Activated CD4-positive, alpha-beta T cell treated with anti-CD3 and anti-CD28 coated beads, Interleukin-2, Interleukin-6, amounts not matched to agents 100 ng/mL and 50 ng/mL, durations not matched to agents 16 hours and 8 hours (primary cell): ENCODE measurements at regions not wholly inside any gene's neighbourhood (a gene's known extent, or its start where the extent isn't known, plus 50 kb on each side); places are given as distances from the start of the nearest gene placed in this dataset.
"Not testable (repeated sequence)": the region's sequence is repeated elsewhere in the genome, so short reads cannot be mapped to it uniquely, and the experiment has no call there.

Experiments
- DNase-seq: peaks from one replicate; pipeline ENCODE4 v3.0.0-alpha.2; 2020

DNA sequence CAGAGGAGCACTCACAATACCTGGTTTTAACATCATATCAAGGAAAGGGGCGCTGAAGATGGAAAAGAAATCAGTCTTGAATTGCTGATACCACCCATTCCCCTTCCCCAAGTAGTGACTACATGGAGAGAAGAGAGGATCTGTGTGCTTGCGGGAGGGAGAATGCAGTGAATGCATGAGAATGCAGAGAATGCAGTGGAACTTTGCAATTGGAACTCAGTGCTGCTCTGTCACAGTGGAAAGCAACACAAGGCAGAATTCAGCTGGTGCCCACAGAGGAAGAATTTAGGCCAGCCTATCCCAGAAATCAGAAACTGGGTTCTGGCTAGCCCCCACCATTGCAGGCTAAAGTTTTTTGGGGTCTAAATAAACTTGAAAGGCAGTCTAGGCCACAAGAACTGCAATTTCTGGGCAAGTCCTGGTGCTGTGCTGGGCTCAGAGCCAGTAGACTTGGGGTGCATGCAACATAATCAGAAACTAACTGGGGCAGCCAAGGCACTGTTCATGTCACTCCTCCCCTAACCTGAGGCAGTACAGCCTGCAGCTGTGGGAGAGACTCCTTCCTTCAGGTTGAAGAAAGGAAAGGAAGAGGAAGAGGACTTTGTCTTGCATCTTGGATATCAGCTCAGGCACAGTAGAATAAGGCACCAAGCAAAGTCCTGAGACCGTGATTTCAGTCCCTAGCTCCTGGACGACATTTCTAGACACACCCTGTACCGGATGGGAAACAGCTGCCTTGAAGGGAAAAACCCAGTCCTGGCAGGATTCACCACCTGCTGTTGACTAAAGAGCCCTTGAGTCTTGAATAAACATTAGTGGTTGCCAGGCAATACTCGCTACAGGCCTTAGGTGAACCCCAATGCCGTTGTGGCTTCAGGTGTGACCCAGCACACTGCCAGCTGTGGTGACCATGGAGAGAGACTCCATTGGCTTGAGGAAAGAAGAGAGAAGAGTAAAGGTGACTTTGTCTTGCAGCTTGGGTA, 329.3 kb downstream of the TBL1XR1 start:
- DNase-seq: no peak

DNA sequence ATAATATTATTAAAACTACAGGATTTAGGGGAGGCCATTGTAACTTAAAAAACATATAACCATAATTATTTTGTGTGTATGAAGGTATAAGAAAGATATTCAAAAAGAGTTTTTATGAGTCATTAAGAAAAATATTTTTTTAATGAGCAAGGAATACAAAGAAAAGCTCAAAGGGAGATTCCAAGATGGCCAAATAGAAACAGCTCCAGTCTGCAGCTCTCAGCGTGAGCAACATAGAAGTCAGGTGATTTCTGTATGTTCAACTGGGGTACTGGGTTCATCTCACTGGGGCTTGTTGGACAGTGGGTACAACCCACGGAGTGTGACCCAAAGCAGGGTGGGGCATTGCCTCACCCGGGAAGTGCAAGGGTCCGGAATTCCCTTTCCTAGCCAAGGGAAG, 336.1 kb downstream of the TBL1XR1 start:
- DNase-seq: no peak

DNA sequence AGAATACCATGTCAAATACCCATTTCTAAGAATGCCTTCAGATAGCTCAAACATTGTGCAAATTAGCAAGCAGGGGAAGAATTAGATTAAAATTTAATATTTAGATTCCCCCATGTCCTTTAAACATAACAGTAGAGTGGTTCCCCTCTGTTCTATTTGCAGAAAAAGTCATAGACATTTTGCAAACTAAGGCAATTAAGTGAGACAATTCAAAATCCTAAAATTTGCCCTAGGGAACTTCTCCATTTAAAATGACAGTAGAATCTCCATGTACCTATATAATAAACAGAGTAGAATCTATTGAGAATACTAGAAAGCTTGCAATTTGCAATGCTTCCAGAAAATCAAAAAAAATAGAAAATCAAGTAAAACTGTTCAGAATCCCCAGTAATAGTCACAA, 340.6 kb downstream of the TBL1XR1 start:
- no peak for DNase-seq

DNA sequence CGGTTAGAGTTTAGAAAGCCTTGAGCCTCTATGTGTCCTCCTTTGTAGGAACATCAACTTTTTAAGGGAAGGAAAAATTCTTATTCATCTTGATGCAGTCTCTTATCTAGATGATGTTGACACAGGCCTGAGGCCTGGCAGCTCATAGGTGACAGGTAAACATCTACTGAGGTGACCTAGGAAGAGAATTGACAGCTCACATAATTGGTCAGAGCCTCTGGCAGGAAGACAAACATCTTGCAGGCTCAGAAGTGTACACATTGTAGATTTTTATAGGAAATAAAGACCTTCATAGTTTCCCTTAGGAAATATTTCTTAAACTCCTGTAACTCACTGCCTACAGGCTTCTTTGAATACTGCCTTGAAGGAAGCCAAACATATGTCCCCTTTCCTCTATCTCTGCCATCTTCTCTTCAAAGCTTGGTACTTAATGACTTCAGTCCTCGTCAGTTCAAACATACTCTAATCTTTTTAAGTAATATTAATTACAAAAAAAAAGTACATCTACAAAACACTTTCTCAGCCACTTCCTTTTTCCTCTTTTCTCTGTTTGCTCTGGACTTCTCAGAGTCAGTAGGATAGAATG, 341.3 kb downstream of the TBL1XR1 start:
- no peak for DNase-seq

DNA sequence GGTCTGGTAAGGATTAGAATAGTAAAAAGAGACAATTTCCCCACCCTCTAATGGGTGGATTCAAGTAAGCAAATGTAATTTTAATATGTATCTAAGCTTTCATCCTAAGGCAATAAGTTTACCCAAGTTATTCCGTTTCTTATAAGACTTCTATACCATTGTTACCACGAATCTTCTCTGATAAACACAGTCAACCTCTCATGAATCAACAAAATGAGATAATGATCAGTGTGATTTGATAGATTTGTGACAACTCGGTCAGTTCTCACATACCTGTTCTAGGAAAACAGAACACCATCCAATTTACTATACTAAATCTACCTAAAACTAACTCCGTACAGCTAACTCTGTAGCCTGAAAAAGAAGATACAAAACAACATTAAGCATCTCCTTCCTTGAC, 342.1 kb downstream of the TBL1XR1 start:
- DNase-seq: no peak

DNA sequence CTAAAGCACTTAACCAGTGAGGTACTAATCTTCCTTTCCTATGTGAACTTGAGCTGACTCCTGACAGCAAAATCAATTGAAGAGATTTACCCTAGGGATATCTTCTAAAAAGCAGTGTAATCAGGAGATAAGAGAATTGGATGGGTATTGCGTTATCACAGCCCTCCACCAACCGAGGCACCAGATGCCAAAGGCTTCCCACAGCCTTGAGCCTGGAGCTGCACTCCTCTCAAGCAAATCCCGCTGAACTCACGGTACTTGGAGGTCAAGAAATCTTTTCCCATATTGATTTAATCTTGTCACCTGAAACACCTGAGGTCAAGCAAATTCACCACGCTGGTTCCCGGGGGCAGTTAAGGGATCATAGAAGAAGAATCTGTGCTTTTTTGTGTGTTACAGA, 346.8 kb downstream of the TBL1XR1 start:
- no peak for DNase-seq

DNA sequence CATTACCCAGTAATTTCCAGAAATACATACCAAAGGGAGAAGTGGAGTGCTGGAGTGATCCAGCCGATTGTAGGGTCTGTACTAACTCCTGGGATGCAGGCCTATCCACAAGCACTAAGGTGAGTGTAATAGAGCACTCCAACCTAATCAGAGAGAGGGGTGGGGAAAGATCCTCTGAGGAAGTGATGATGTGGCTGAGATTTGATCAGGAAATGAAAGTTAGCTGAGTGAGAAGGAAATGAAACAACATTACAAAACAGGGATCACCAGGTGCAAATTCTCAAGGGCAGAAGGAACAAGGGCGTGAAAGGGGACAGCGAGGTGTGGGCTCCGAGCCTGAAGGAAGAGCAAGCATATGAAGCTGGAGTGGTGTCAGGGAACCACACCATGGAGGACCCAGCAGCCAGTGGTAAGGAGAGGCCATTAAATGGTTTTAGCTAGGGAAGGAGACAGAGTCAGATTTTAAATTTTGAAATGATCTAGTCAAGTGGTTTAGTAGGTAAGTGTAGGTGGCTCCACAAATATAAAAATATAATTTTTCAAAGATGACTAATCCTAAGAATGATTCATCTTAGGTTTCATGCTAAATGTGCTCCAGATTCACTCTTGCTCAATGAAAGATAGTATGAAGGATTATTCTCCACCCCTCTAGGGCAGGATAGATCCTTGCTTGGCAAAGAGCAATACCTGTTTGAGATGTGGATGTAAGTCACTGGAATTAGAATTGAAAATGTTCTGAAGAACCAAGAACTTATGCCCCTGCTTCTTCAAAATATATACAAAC, 348.7 kb downstream of the TBL1XR1 start:
- DNase-seq: no peak

DNA sequence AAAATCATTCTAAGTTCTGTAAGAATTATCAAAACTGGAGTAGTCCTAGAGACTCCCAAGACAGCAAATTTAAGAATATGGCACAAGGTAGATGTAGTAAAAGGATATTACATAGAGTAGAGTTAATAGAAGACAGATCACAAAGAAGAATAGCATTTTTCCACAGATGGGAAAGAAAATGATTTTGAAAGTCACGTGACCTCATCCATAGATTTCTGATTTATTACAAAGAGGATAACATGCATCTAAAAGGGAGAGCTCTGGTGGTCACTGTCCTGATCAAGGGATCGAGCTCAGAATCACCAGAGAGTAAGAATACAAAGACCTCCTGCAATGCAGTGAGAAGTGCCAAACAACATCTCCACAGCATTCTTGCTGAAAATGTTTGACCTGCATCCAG, 354.4 kb downstream of the TBL1XR1 start:
- DNase-seq: no peak

DNA sequence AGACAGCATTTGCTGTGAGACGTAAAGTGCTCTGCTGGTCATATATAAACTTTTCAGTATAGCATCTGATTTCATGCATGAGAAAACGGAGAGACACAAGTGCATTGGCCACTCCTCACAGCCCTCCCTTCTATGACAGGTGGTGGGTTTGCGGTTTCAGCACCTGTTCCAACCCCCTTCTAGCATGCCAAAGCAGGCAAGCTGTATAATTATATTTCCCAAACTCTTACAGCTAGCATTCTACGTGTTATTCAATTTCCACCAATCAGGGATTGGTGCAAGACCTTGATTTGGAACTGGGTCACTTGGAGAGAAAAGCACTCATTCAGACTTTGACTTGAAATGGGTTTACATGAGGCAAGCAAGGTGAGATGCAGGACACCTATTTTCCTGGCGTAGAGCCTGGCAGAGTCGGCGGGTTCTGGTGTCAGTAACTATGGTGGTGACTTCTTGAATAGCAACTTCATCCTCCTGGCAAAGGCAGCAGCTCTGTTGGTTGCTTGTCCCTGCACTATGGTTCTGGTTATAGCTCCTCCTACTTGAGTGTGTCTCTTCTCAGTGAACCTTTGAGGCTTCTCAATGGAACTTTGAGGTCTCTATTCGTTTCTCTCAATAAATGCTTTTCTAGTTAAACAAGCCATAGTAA, 356.5 kb downstream of the TBL1XR1 start:
- no peak for DNase-seq

DNA sequence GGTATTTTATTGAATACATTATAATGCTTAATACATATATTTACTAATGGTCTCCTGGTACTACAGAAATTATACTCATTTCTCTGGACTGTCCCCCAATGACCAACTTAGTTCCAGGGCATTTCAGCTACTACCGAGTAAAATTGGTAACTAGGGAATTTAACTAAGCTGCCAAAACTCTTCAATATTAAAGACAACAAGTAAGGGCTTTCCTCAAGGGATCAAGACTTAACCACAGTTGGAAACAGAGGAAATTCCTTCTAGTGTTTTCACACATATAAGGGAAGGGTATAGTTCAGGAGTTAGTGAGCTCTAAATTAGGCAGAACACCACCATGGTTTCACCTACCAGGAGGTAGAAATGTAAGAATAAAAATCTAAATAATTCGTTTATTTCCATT, 357.4 kb downstream of the TBL1XR1 start:
- no peak for DNase-seq

DNA sequence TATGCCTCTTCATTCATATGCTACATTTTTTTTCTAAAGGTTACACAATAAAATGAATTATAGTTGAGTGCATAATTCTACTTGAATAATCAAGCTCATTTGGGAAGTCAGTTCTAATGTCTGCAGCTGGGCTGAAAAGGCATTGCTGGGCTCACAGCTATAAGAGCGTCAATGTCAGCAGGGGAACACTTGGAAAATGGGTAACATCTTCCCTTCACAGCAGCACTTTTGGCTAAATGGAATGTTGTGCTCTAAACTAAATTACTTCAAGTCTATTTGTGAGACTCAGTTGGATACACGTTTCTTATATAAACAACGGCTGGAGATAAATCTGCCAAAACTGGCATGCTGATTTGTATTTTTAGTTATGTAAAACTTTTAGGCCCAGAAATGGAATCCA, 357.8 kb downstream of the TBL1XR1 start:
- DNase-seq: no peak

DNA sequence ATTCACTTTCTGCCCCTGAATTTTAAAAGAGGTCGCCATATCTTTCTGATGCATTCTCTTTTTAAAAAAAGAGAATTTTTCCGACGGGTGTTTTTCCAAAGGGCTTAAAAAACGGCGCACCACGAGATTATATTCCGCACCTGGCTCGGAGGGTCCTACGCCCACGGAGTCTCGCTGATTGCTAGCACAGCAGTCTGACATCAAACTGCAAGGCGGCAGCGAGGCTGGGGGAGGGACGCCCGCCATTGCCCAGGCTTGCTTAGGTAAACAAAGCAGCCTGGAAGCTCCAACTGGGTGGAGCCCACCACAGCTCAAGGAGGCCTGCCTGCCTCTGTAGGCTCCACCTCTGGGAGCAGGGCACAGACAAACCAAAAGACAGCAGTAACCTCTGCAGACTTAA, 370.0 kb downstream of the TBL1XR1 start:
- DNase-seq: not testable (repeated sequence)

DNA sequence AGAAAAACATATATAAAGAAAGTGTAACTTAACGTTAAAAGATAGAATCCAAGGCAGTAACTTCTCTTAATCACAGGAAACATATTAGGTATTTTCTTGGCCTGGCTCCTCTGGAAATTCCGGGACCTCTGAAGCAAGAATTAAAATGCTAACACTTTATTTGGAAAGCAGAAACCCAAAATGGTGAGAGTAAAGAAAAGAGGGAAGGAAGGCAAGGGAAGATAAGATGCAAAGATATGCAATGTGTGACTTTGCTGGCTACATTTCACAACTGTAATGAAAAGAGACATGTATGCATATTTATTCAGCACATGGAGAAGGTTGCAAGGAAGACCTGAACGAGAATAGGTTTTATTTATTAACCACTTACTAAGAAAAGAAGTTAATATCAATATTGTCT, 372.5 kb downstream of the TBL1XR1 start:
- no peak for DNase-seq

DNA sequence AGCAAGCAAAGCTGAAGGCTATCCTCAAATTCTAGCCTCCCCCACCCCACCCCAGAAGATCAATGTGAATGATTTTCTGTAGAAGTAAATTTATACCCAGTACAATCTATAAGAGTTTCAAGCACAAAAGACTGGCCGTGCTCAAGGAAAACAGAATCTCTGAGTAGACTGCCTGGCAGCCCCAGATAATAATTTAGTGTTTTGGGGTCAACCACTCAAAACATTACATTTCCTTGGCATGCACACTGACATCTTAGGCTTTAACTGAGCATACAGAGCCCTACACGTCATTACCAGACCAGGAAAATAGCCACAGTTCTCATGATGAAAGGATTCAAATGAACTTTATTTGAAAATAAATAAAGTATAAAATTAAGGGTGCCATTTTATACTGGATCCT, 376.5 kb downstream of the TBL1XR1 start:
- DNase-seq: no peak

DNA sequence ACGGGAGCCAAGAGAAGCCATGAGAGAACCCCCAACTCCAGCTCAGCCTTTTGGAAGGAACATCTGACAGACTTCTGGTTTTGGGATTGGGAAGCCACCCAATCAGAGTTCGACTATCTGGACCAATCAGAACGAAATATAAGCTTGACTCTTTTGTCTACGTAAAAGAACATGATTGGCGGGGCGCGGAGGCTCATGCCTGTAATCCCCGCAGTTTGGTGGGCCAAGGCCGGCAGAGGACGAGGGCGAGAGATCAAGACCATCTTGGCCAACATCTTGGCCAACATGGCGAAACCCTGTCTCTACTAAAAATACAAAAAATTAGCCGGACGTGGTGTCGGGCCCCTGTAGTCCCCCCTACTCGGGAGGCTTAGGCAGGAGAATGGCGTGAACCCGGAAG, 380.3 kb downstream of the TBL1XR1 start:
- DNase-seq: no peak

DNA sequence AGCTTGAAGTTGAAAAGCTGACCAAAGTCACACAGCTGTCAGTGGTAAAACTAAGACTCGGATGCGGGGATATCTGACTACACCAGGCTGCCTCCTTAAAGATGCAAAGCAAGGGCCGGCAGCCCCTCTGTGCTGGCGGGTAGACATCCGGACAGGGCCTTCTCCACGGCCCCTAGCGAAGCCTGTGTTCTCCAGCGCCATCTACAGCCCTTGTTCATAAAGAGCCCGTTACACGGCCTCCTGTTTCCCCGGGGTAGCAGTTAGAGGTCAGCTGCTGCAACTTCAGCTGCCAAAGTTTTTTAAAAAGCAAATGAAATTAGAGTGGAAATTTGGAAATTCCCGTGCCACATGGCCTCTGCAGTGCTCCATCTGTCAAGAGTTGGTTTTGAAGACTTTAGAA, 383.0 kb downstream of the TBL1XR1 start:
- peak; percentile 41 for DNase-seq

DNA sequence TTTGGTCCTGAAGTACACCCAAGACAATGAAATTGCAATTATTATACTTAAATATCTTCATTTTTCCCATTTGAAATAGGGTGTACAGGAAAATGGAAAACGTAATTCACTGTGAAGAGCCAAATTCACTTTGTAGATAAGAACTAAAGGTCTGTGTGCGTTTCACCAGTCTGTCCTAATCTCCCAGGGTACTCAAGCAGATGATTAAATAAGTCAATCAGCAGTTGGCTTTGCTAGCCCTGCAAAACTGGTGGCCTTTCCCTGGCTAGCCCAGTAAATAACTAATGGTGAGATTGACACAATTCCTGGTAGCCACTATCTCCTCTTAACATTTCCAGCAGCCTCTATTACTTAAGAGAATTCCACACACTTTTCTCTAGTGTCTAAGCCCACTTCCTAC, 389.3 kb downstream of the TBL1XR1 start:
- DNase-seq: no peak

DNA sequence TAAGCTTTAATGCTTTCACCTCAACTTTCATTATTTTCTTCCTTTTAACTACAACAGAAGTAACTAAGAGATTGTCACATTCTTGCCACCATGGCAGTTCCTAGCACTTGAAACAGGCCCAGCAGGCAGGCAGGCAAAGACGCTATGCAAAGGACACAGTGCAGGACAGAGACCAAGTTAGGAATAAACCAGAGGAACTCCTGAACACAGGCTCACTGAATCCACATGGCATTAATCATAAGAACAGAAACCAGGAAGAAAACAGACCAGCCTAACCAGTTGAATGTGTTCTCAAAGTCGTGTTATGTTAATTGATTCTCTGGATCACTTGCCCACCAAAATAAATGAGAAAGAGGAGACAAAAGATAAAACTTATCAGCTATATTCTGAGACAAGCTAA, 397.6 kb downstream of the TBL1XR1 start:
- no peak for DNase-seq

DNA sequence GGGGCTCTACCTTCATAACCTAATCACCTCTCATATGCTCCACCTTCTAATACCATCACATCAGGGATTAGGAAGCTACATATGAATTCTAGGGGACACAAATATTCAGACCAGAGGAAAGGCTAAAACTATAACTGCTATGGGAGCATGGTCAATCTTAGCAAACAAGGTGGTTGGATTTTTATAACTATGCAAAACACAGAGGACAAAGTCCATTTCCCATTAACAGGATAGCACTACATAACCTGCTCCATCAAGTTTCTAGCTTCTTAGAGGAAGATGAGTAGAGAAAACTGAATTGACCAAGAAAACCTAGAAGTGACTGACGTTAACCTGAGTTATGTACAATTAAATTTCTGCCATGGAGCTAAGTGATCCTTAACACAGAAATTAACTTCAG, 398.6 kb downstream of the TBL1XR1 start:
- no peak for DNase-seq

DNA sequence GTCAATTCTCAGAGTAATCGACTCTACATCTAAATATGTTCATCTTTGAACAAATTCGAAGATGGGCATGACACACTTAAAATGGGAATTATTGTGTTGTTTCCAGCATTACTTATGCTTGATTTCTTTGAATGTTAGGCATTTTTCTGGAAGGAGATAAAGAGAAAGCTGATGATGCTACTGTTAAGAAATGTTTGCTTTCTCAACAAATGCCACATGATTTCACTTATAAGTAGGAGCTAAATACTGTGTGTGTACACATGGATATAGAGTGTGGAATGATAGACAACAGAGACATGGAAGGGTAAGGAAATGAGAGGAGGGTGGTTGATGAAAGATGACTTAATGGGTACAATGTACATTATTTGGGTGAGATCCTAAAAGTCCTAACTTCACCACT, 400.9 kb downstream of the TBL1XR1 start:
- no peak for DNase-seq

DNA sequence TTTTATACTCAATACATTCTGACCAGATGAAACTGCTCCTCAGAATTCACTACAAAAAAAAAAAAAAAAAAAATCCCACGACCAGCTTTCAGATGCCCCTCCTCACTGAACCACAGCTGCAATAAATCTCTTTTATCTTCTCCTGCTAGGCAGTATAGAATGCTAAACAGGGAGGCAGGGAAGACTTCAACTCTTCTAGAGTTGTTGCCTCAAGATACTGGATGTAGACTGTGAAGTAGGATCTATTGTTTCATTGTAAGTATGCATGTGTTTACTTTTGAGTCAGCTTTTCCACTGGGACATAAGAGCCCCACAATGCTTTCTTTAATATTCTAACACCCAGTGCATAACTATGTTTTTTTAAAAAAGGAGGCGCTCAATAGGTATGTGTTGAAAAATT, 401.4 kb downstream of the TBL1XR1 start:
- no peak for DNase-seq

DNA sequence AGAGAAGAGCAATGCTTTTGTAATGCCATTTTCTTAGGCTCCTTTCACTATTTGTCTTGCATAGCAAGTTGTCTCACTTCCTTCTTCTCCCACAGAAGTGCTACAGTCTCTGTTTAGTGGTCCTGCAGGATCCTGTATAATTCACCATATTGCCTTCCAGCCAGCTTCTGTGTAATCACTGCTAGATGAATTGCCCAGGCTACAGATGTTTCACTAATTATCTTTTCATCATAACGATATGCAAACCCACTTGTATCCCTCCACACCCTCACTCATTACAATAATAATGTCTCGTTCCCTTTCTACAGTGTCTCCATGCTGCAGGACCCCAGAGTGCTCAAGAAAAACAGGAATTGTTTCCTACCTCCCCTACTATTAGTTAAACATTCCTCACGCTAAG, 402.9 kb downstream of the TBL1XR1 start:
- DNase-seq: no peak

DNA sequence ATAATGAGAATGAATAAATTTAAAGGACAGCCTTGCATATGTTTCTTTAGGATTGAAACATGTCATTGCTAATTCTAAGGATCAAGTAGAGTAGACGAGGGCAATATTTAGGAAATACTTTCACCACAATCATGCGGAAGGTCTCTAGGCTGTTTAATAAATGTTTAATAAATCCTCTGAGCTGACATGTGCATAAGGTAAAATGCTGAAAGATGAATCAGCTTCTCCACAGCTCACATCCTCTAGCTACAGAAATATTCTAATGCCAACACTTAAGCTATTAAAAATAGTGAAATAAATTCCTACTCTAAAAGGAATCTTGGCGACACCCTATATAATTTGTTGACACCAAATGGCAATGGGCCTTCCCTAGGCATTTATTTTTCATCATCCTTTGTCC, 407.3 kb downstream of the TBL1XR1 start:
- DNase-seq: no peak
